PC-3 (cell line): ENCODE measurements at regions not wholly inside any gene's neighbourhood (a gene's known extent, or its start where the extent isn't known, plus 50 kb on each side); places are given as distances from the start of the nearest gene placed in this dataset.
"Not testable (repeated sequence)": the region's sequence is repeated elsewhere in the genome, so short reads cannot be mapped to it uniquely, and the experiment has no call there.

Source experiments
- ATAC-seq: fragments of 200-7000 bp; cut with Tn5 transposase; 2 replicates; pipeline ENCODE4 v1.9.1; 2020; ENCODE audit warnings: mild to moderate bottlenecking, moderate library complexity
- BruUV-seq: library from RNA; stranded (reverse); fragments of 400-500 nt; replicated peaks from 2 replicates; lab custom pipeline; 2021; lab: Mats Ljungman, UMichigan
- CTCF ChIA-PET: fragments of 300-600 bp; sonication (Branson Sonifier 250); formaldehyde crosslinking; loops from one replicate; lab custom pipeline; 2022; ENCODE audit warnings: antibody characterized with exemption; lab: Charles Lee
- POLR2A ChIA-PET: fragments of 300-600 bp; sonication (Branson Sonifier 250); formaldehyde crosslinking; loops from one replicate; lab custom pipeline; 2022; ENCODE audit warnings: antibody characterized with exemption; ENCODE audit not compliant: unreplicated experiment; lab: Charles Lee
- DNase-seq: peaks from one replicate; pipeline ENCODE4 v3.0.0-alpha.2; 2015
- H2AFZ ChIP-seq: fragments of 300-600 bp; sonication (generic); 2 replicates; pipeline ENCODE4 v1.6.0; 2016; ENCODE audit warnings: antibody characterized with exemption, low read length
- H3F3A ChIP-seq: fragments of 300-600 bp; sonication (generic); one replicate; pipeline ENCODE4 v1.6.0; 2017; ENCODE audit warnings: antibody characterized with exemption, low read length, control low read depth, mild to moderate bottlenecking; ENCODE audit not compliant: unreplicated experiment
- H3K27ac ChIP-seq: fragments of 300-600 bp; sonication (generic); 2 replicates; pipeline ENCODE4 v1.5.1; 2016; ENCODE audit warnings: mild to moderate bottlenecking, low read length
- H3K27me3 ChIP-seq: fragments of 300-600 bp; sonication (generic); 2 replicates; pipeline ENCODE4 v1.6.1; 2016; ENCODE audit warnings: low read length, mixed read lengths
- H3K36me3 ChIP-seq: fragments of 300-600 bp; sonication (generic); 2 replicates; pipeline ENCODE4 v1.6.1; 2016; ENCODE audit warnings: low read depth, mixed run types, low read length, mixed read lengths
- H3K4me1 ChIP-seq: fragments of 300-600 bp; sonication (generic); 2 replicates; pipeline ENCODE4 v1.5.1; 2016; ENCODE audit warnings: low read length; ENCODE audit not compliant: insufficient read depth
- H3K4me2 ChIP-seq: fragments of 300-600 bp; sonication (generic); 2 replicates; pipeline ENCODE4 v1.6.0; 2016; ENCODE audit warnings: low read length
- H3K4me3 ChIP-seq: fragments of 300-600 bp; sonication (generic); 2 replicates; pipeline ENCODE4 v1.5.1; 2016; ENCODE audit warnings: mild to moderate bottlenecking, low read length, mixed read lengths
- H3K79me2 ChIP-seq: fragments of 300-600 bp; sonication (generic); 2 replicates; pipeline ENCODE4 v1.6.1; 2017; ENCODE audit warnings: low read length, mixed read lengths
- H3K9ac ChIP-seq: fragments of 300-600 bp; sonication (generic); 2 replicates; pipeline ENCODE4 v1.6.0; 2016; ENCODE audit warnings: mild to moderate bottlenecking, low read length
- H3K9me2 ChIP-seq: fragments of 300-600 bp; sonication (generic); replicated peaks from 2 replicates; pipeline ENCODE4 v1.6.1; 2016; ENCODE audit warnings: mixed run types, low read length, mixed read lengths
- H3K9me3 ChIP-seq: fragments of 300-600 bp; sonication (generic); 2 replicates; pipeline ENCODE4 v1.6.1; 2016; ENCODE audit warnings: low read length, mixed read lengths
- H4K20me1 ChIP-seq: fragments of 300-600 bp; sonication (generic); 2 replicates; pipeline ENCODE4 v1.6.1; 2016; ENCODE audit warnings: low read length, mixed read lengths
- EZH2 ChIP-seq: fragments of 300-600 bp; sonication (generic); IDR thresholded peaks from one replicate; pipeline ENCODE4 v1.6.1; 2017; ENCODE audit warnings: antibody characterized with exemption, mild to moderate bottlenecking, low read length; ENCODE audit not compliant: unreplicated experiment
- EZH2phosphoT487 ChIP-seq: fragments of 300-600 bp; sonication (generic); IDR thresholded peaks from 2 replicates; pipeline ENCODE4 v1.6.1; 2018; ENCODE audit warnings: mild to moderate bottlenecking, antibody characterized with exemption, low read length, borderline replicate concordance
- intact Hi-C: fragments of 100-400 bp; cut with micrococcal nuclease; formaldehyde crosslinking; loops from 2 replicates; pipeline ENCODE4 v1.9.0; 2023
- TF ChIP-seq, protein P1 (sequence below): fragments of 300-600 bp; sonication (generic); conservative IDR thresholded peaks from 2 replicates; pipeline ENCODE4 v1.5.1; 2017; ENCODE audit warnings: antibody characterized with exemption, low read depth, mild to moderate bottlenecking, low read length

DNA sequence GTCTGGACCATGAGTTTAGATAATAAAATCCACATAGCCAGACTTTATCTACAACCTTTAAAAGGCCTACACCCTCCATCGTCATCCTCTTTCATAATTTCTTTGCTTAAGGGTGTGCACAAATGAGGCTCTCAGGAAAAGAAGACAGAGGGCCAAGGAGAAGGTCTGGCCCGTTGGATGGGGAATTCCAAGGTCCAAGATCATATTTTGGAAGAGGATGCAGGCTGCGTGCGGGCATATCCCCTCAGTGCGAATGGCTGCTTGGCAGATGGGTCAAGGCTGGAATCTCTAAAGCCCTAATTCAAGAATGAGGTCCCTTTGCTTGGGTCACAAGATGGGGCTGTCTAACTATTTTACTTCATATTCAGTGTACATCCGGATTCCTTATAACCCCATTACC lies 782.2 kb upstream of the NCAM2 start:
- H2AFZ ChIP-seq = 0 out of 2 replicates have a peak overlapping the region, but pooled peaks have one; percentile 24
- H3K4me3 ChIP-seq = no peak overlapping the region
- no TSS peak for BruUV-seq
- ChIA-PET POLR2A (no interaction called here), CTCF (no interaction called here)
- no peaks in the 10 kb centered on the region for H3K4me1 ChIP-seq
- no peaks in the 10 kb centered on the region for H3K27me3 ChIP-seq
- intact Hi-C loops = no loop called here
- no peaks in the 10 kb centered on the region for H4K20me1 ChIP-seq
- no peak for ATAC-seq
- H3K27ac ChIP-seq = no peak overlapping the region
- H3K9me3 ChIP-seq = peaks cover 17% of the 10 kb centered on the region
- no peaks in the 10 kb centered on the region for H3K79me2 ChIP-seq
- no peaks in the 10 kb centered on the region for H3K9me2 ChIP-seq
- H3K9ac ChIP-seq = no peak overlapping the region
- no peaks in the 10 kb centered on the region for H3K36me3 ChIP-seq
- H3K4me2 ChIP-seq = no peak overlapping the region
- no peak for DNase-seq
- H3F3A ChIP-seq = no peaks in the 10 kb centered on the region
- TF ChIP-seq EZH2phosphoT487 (no peak), EZH2 (no peak)
- TF ChIP-seq, protein P1, sequence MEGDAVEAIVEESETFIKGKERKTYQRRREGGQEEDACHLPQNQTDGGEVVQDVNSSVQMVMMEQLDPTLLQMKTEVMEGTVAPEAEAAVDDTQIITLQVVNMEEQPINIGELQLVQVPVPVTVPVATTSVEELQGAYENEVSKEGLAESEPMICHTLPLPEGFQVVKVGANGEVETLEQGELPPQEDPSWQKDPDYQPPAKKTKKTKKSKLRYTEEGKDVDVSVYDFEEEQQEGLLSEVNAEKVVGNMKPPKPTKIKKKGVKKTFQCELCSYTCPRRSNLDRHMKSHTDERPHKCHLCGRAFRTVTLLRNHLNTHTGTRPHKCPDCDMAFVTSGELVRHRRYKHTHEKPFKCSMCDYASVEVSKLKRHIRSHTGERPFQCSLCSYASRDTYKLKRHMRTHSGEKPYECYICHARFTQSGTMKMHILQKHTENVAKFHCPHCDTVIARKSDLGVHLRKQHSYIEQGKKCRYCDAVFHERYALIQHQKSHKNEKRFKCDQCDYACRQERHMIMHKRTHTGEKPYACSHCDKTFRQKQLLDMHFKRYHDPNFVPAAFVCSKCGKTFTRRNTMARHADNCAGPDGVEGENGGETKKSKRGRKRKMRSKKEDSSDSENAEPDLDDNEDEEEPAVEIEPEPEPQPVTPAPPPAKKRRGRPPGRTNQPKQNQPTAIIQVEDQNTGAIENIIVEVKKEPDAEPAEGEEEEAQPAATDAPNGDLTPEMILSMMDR = no peak

DNA sequence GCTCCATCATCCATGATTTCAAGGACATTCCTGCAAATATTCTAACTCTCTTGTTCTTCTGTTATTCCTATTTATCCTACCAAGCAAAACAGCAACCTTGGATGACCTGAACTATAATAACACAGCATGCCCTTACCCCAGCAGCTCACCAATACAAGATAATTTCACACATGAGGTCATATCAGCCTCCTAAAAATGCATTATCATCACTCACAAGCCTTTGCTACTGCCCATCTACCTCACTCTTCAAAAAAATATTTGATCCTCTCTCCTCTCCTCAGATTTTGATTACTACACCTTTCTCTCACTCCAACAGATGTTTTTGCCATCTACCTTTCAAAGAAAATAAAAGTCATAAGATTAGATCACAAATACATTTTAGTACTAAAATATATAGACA lies 777.6 kb upstream of the NCAM2 start:
- ATAC-seq (no peak), DNase-seq (no peak)
- intact Hi-C loops = no loop called here
- no peaks in the 10 kb centered on the region for H4K20me1 ChIP-seq
- H3K27ac ChIP-seq = no peak overlapping the region
- CTCF ChIA-PET = no interaction called here
- H3K4me2 ChIP-seq = no peak overlapping the region
- H3K4me3 ChIP-seq = no peak overlapping the region
- no peak overlapping the region for H2AFZ ChIP-seq
- no peak overlapping the region for H3K9ac ChIP-seq
- no peaks in the 10 kb centered on the region for H3F3A ChIP-seq
- TF ChIP-seq, protein P1 = no peak
- no peak for TF ChIP-seq EZH2phosphoT487
- TF ChIP-seq EZH2 = no peak
- H3K27me3 ChIP-seq = no peaks in the 10 kb centered on the region
- H3K9me2 ChIP-seq = no peaks in the 10 kb centered on the region
- H3K36me3 ChIP-seq = no peaks in the 10 kb centered on the region
- no peaks in the 10 kb centered on the region for H3K4me1 ChIP-seq
- peaks cover 3% of the 10 kb centered on the region for H3K9me3 ChIP-seq
- no peaks in the 10 kb centered on the region for H3K79me2 ChIP-seq
- POLR2A ChIA-PET = no interaction called here
- no TSS peak for BruUV-seq

DNA sequence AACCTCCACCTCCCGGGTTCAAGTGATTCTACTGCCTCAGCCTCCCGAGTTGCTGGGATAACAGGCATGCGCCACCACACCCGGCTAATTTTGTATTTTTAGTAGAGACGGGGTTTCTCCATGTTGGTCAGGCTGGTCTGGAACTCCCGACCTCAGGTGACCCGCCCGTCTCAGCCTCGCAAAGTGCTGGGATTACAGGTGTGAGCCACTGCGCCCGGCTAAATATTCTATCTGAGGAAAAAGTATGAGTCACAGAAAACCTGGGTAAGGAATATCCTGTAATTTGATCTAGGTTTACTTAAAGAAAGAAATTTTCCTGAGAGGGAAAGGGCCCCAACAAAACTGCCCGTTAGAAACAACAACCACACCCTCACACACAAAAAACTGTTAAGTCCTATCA lies 776.2 kb upstream of the NCAM2 start:
- DNase-seq (peak; percentile 32), ATAC-seq (peak; percentile 54)
- H3K36me3 ChIP-seq, H3K79me2 ChIP-seq, H2AFZ ChIP-seq, H3F3A ChIP-seq, H3K4me1 ChIP-seq, H3K4me3 ChIP-seq, POLR2A ChIA-PET, H4K20me1 ChIP-seq, H3K9ac ChIP-seq, H3K9me2 ChIP-seq, BruUV-seq, H3K9me3 ChIP-seq, H3K27me3 ChIP-seq, intact Hi-C loops, CTCF ChIA-PET, H3K4me2 ChIP-seq, H3K27ac ChIP-seq: not testable (repeated sequence)

GRCh38 chr21:20236649-20237048 lies 761.6 kb upstream of the NCAM2 start:
- ATAC-seq, H3K9ac ChIP-seq, H3K36me3 ChIP-seq, H3K4me1 ChIP-seq, H3K9me2 ChIP-seq, H3K79me2 ChIP-seq, H3K27me3 ChIP-seq, BruUV-seq, H3F3A ChIP-seq, H3K4me3 ChIP-seq, POLR2A ChIA-PET, intact Hi-C loops, H2AFZ ChIP-seq, H4K20me1 ChIP-seq, H3K27ac ChIP-seq, H3K4me2 ChIP-seq, DNase-seq, CTCF ChIA-PET: not testable (repeated sequence)
- peaks cover 15% of the 10 kb centered on the region; the same call in 1 of the 2 replicates for H3K9me3 ChIP-seq
